C4-2B (cell line): ENCODE measurements at regions not wholly inside any gene's neighbourhood (a gene's known extent, or its start where the extent isn't known, plus 50 kb on each side); places are given as distances from the start of the nearest gene placed in this dataset.

Experiments used
- CTCF ChIP-seq: fragments of 450-650 bp; conservative IDR thresholded peaks from 2 replicates; pipeline ENCODE4 v1.5.1; 2017; ENCODE audit warnings: mild to moderate bottlenecking
- ZFX ChIP-seq: fragments of 450-650 bp; IDR thresholded peaks from 2 replicates; pipeline ENCODE4 v1.6.1; 2017

DNA sequence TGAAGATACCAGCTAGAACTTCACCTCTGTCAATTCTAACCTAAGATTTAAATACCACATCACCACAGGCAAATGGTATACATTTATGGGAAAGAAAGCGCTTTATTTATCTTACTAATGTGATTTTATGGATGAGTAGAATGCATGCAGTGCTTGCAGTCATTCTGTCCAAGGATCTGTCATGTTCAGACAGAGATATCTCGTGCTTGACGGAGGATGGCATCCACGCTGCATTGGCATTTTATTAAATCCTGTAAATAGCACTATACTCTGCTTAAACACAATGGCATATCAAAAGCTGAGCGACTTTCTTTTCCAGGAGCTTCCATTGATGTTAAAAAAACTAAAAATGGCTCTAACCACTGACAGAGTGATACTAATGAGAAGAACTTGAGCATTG, 133.7 kb upstream of the CAV2 start:
- TF ChIP-seq CTCF (no peak), ZFX (no peak)
